ENCODE measurements at regions not wholly inside any gene's neighbourhood (a gene's known extent, or its start where the extent isn't known, plus 50 kb on each side); places are given as distances from the start of the nearest gene placed in this dataset.

DNA sequence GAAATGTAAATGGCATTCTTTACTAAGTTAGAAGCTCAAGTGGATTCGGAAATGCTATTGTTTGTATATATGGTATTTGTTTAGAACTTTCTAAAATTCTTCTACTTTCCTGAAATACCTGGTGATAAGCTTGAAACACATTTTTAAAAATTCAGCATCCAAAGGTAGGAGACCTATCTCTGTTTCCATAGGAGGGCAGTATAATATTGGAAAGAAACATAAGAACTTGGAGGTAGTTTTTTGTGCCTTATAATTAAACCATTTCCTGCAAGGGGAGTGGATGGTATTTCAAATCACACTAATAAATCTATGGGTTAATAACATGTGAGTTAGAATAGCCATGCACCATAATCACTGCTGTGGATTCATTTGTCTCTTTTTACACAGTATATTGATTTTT, 217.4 kb upstream of the AADAT start:
- H3K27me3 ChIP-seq (ENCODE audit: control insufficient read depth, insufficient read depth, low read length): no peaks in the 10 kb centered on the region
- no peaks in the 10 kb centered on the region for H3K9me3 ChIP-seq (ENCODE audit: control insufficient read depth in 2 of 3, insufficient read depth in 1 of 3, low read length in 3 of 3)
- H3K27ac ChIP-seq (ENCODE audit: low read depth in 2 of 2, low read length in 2 of 2): no peak overlapping the region
- FAIRE-seq: no peak
- no peak overlapping the region for H3K9ac ChIP-seq (ENCODE audit: low read length in 3 of 3)
- H3K4me1 ChIP-seq (ENCODE audit: control insufficient read depth in 2 of 3, insufficient read depth in 2 of 3, low read depth in 1 of 3, low read length in 3 of 3): no peaks in the 10 kb centered on the region
- TF ChIP-seq, protein P1, sequence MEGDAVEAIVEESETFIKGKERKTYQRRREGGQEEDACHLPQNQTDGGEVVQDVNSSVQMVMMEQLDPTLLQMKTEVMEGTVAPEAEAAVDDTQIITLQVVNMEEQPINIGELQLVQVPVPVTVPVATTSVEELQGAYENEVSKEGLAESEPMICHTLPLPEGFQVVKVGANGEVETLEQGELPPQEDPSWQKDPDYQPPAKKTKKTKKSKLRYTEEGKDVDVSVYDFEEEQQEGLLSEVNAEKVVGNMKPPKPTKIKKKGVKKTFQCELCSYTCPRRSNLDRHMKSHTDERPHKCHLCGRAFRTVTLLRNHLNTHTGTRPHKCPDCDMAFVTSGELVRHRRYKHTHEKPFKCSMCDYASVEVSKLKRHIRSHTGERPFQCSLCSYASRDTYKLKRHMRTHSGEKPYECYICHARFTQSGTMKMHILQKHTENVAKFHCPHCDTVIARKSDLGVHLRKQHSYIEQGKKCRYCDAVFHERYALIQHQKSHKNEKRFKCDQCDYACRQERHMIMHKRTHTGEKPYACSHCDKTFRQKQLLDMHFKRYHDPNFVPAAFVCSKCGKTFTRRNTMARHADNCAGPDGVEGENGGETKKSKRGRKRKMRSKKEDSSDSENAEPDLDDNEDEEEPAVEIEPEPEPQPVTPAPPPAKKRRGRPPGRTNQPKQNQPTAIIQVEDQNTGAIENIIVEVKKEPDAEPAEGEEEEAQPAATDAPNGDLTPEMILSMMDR (IDR thresholded peaks at IDR 0.05; ENCODE audit: borderline replicate concordance, extremely low read depth, insufficient read depth): no peak
- intact Hi-C loops (cut with DNase I): no loop called here
- no peak overlapping the region for H3K4me3 ChIP-seq (ENCODE audit: low read length in 3 of 3)
- no peak for DNase-seq
- no peaks in the 10 kb centered on the region for H3K36me3 ChIP-seq (ENCODE audit: control insufficient read depth in 2 of 3, insufficient read depth in 3 of 3, low read length in 3 of 3)

DNA sequence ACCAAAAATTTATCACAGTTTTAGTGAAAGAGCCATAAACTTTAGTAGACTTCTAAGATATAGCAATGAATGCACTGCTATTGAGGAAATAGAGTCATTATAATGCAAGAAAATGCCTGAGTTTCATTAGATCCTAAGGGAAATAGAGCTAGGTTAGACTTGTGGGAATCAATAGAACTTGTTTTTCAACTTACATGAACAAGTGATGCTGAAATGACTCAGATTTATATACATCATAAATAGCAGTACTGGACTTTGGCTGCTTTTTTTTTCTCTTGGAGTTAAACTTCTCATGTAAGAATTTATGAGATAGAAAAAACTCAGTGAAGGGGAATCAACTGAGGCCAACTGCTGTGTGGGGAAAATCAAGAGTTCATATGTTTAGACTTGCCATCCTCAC, 216.5 kb upstream of the AADAT start:
- DNase-seq (no peak), FAIRE-seq (no peak)
- Histone ChIP-seq H3K9ac (ENCODE audit: low read length in 3 of 3) (no peak overlapping the region), H3K4me3 (ENCODE audit: low read length in 3 of 3) (no peak overlapping the region), H3K4me1 (ENCODE audit: control insufficient read depth in 2 of 3, insufficient read depth in 2 of 3, low read depth in 1 of 3, low read length in 3 of 3) (no peaks in the 10 kb centered on the region), H3K27ac (ENCODE audit: low read depth in 2 of 2, low read length in 2 of 2) (no peak overlapping the region), H3K9me3 (ENCODE audit: control insufficient read depth in 2 of 3, insufficient read depth in 1 of 3, low read length in 3 of 3) (no peaks in the 10 kb centered on the region), H3K27me3 (ENCODE audit: control insufficient read depth, insufficient read depth, low read length) (no peaks in the 10 kb centered on the region), H3K36me3 (ENCODE audit: control insufficient read depth in 2 of 3, insufficient read depth in 3 of 3, low read length in 3 of 3) (no peaks in the 10 kb centered on the region)
- intact Hi-C loops (cut with DNase I): no loop called here
- TF ChIP-seq, protein P1 (IDR thresholded peaks at IDR 0.05; ENCODE audit: borderline replicate concordance, extremely low read depth, insufficient read depth): no peak

DNA sequence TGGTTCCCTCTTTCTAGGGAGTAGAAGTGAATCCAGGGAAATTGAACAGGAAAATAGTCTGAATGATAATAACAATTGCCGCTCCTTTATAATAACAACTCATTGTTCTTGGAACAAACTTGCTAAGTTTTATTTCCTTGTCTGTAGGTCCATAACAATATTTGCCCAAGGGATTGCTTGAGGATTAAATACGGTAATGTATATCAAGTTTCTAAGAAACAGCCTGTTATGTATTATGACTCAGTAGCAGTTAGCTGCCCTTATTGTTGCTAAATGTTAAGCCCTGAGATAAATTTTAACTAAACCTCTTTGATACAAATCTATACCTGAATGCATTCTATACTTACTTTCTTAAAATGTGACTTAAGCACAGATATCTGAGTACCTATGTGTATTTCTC, 215.9 kb upstream of the AADAT start:
- DNase-seq (no peak), FAIRE-seq (no peak)
- Histone ChIP-seq H3K27ac (ENCODE audit: low read depth in 2 of 2, low read length in 2 of 2) (no peak overlapping the region), H3K9ac (ENCODE audit: low read length in 3 of 3) (no peak overlapping the region), H3K27me3 (ENCODE audit: control insufficient read depth, insufficient read depth, low read length) (no peaks in the 10 kb centered on the region), H3K9me3 (ENCODE audit: control insufficient read depth in 2 of 3, insufficient read depth in 1 of 3, low read length in 3 of 3) (no peaks in the 10 kb centered on the region), H3K4me1 (ENCODE audit: control insufficient read depth in 2 of 3, insufficient read depth in 2 of 3, low read depth in 1 of 3, low read length in 3 of 3) (no peaks in the 10 kb centered on the region), H3K4me3 (ENCODE audit: low read length in 3 of 3) (no peak overlapping the region), H3K36me3 (ENCODE audit: control insufficient read depth in 2 of 3, insufficient read depth in 3 of 3, low read length in 3 of 3) (no peaks in the 10 kb centered on the region)
- intact Hi-C loops (cut with DNase I): no loop called here
- TF ChIP-seq, protein P1 (IDR thresholded peaks at IDR 0.05; ENCODE audit: borderline replicate concordance, extremely low read depth, insufficient read depth): no peak

DNA sequence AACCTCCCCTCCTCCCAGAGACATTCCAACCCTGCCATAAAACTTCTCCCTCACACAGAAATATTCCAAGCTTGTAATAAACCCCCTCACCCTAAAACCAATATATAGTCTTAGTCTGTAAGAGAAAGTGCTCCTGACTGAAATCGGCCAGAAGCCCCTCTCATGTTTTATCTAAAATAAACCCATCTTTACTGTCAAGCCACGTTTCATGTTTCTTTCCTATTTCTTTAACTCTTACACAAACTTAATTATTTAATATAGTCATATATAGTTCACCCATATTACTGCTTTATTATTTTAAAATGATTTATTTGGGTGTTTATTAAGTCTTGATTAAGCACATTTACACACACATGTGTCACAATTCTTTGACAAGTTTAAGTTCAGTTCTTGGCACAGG, 191.3 kb upstream of the AADAT start:
- DNase-seq (no peak), FAIRE-seq (no peak)
- Histone ChIP-seq H3K4me3 (ENCODE audit: low read length in 3 of 3) (no peak overlapping the region), H3K27ac (ENCODE audit: low read depth in 2 of 2, low read length in 2 of 2) (no peak overlapping the region), H3K9ac (ENCODE audit: low read length in 3 of 3) (no peak overlapping the region), H3K36me3 (ENCODE audit: control insufficient read depth in 2 of 3, insufficient read depth in 3 of 3, low read length in 3 of 3) (no peaks in the 10 kb centered on the region), H3K9me3 (ENCODE audit: control insufficient read depth in 2 of 3, insufficient read depth in 1 of 3, low read length in 3 of 3) (no peaks in the 10 kb centered on the region), H3K4me1 (ENCODE audit: control insufficient read depth in 2 of 3, insufficient read depth in 2 of 3, low read depth in 1 of 3, low read length in 3 of 3) (no peaks in the 10 kb centered on the region), H3K27me3 (ENCODE audit: control insufficient read depth, insufficient read depth, low read length) (no peaks in the 10 kb centered on the region)
- intact Hi-C loops (cut with DNase I): no loop called here
- TF ChIP-seq, protein P1 (IDR thresholded peaks at IDR 0.05; ENCODE audit: borderline replicate concordance, extremely low read depth, insufficient read depth): no peak

Measured in kidney (tissue), 13 donors.